ENCODE measurements at regions not wholly inside any gene's neighbourhood (a gene's known extent, or its start where the extent isn't known, plus 50 kb on each side); places are given as distances from the start of the nearest gene placed in this dataset.
A peak's percentile ranks its signal among the peaks of the same experiment; 100 is the strongest.
"Not testable (repeated sequence)": the region's sequence is repeated elsewhere in the genome, so short reads cannot be mapped to it uniquely, and the experiment has no call there.

DNA sequence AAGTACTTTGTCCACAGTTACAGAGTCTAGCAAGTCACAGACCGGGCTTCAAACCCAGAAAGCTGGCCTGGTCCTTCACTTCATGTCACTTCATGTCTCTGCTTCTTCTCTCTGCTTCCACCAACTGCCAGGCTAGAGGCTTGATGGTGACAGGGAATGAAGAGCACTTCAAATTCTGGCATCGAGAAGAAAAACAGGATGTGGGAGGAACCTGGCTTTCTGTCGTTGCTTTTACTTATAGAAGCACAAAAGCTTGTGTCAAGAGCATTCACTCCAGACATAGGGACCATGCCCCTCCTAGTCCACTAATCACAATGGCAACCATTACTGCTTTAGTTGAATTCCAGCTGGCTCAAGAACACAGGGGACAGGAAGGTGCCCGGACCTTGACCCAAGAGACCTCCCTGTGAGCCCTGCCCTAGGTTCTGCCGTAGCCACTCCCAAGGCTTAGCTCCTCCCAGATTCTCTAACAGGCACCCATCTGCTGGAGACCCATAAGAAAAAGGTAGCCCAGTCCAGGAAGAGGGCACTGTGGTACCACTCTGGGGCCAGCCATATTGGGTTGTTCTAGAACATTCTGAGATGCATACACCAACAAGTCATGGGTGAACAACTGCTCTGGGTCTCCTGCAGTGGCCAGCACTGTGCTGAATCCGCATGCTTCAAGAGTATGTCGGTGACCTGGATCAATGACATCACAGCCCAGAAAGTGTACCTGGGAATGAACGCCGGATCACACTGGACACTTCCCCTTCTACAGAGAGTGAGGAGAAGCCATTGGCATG is 181.8 kb downstream of the C16orf95 start:
- no peak for DNase-seq

DNA sequence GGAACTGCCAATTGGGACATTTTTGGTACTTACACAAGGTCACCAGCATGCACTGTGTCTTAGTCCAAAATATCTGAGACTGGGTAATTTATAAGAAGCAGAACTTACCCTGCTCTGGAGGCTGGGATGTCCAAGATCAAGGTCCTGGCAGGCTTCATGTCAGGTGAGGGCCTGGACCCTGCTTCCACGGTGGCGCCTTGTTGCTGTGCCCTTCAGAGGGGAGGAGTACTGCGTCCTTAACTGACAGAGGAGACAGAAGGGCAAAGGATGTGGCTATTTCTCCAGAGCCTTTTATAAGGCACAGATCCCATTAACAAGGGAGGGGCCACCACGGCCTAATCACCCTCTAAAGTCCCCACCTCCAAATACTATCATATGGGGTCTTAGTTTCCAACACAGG is 178.9 kb downstream of the C16orf95 start:
- no peak for DNase-seq

DNA sequence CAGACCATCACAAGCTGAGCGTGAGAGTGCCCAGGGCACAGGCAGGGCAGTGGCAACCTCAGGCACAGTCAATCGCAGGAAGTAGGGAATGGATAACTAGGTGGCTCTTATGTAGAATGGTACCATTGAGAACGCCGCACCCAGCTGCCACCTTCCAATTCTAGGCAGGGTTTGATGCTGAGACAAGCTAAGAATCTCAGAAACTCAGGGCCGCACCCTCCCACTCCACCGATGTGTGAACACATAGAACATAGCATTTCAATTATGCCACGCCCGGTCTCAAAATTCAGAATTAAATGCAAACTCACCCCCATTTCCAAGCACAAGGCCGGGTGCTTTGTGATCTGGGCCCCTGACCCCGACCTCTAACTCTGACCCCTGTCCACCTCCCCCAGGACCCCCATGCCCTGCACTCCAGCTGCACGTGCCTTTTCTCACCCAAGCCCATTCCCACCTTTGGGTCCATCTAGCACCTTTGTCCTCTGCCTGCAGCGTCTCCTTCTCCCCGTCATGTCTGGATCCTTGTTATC is 178.4 kb downstream of the C16orf95 start:
- DNase-seq = no peak

DNA sequence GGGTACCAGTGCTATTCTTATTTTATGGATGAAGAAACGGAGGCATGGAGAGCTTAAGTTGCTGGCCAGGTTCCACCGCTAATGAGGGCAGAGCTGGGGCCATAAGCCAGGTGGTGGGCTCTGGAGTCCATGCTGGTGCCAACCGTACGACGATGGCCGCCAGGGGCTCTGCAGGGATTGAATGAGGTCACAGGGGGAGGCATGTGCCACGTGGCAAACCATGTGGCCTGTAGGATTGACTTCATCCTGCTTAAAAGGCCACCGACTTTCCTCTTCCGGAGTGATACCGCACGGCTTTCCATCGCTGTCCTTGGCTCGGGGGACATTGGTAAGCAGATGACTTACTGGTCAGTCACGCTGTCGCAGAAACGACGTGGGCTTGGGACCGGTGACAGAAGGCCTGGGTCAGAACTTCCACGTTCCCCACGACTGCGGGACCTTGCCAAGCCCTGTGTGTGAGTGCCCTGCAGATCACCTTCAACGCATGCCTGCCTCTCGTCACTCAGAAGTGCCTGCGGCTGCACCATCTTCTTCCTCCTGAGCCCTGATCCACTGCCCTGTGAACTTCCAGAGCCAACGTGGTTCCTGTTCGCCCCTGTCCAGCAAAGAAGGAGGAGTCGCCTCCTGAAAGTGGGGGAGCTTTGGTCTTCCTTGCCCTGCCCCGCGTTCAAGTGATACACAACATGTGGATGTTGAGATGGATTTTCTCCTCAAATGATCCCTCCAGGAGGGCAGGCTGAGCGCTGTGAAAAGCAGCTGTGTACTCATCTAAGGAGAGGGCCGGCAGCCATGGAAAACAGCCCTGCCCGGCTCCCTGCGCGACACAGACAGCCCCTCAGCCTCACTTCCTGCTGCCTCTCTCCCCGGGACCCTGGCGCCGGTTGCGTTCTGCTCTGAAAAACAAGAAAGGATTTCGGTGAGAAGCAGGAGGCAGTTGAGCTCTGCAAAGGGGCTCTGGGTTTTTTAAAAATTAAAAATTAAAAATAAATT is 176.7 kb downstream of the C16orf95 start:
- no peak for DNase-seq

DNA sequence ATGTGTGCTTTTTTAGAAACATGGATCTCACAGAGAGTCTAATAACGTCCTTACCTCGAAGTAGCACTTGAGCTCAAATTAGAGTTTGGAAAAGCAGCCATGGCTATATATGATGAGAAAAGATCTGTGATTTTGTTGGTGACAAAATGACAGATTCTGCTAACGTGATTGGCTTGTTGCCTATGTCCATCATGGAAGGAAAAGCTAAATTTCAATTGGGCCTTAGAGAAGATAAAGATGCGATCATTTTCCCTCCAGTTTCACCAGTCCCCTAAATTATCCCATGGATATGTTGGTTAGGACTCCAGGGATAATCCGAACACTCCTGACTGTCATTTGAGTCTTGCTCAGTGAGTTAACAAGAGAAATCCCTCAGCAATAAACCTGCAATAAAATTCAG is 175.8 kb downstream of the C16orf95 start:
- DNase-seq = no peak

DNA sequence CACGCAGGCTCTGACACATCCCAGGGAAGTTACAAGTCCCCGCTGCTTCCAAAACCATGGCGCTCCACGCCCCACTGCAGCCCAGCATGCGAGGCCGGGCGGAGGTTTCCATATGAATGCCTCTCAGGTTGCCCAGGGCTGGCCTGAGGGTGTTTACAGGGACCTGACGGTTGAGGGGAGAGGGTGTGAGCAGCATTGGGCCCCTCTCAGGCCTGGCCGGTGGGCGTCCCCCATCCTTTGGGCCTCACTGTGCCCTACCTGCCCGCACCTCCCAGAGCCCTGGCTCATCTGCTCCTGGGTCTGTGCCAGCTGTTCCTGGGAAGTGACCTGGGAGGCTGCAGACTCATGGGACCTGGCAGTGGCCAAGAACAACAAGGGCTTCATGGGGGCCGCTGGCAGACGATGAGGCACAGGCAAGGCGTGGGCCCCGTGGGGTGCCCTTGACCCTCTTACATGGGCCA is 173.5 kb downstream of the C16orf95 start:
- no peak for DNase-seq

DNA sequence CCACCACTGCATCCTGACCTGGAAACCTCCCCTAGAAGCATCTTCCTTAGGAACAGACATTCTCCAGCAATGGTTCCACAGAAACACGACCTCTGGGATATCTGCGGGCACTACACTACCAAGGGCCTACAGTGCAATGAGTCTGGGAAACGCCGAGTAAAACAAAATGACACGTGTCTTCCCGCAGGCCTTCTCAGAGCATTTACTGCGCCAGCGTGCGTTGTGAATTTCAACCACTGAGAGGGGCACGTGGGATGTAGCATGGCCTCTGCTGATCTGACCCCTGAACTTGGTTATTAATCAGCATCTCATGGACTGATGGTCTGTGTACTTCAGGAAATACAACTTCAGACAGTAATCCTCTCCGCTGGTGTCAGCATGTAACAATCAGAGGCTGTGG is 173.0 kb downstream of the C16orf95 start:
- DNase-seq = no peak

DNA sequence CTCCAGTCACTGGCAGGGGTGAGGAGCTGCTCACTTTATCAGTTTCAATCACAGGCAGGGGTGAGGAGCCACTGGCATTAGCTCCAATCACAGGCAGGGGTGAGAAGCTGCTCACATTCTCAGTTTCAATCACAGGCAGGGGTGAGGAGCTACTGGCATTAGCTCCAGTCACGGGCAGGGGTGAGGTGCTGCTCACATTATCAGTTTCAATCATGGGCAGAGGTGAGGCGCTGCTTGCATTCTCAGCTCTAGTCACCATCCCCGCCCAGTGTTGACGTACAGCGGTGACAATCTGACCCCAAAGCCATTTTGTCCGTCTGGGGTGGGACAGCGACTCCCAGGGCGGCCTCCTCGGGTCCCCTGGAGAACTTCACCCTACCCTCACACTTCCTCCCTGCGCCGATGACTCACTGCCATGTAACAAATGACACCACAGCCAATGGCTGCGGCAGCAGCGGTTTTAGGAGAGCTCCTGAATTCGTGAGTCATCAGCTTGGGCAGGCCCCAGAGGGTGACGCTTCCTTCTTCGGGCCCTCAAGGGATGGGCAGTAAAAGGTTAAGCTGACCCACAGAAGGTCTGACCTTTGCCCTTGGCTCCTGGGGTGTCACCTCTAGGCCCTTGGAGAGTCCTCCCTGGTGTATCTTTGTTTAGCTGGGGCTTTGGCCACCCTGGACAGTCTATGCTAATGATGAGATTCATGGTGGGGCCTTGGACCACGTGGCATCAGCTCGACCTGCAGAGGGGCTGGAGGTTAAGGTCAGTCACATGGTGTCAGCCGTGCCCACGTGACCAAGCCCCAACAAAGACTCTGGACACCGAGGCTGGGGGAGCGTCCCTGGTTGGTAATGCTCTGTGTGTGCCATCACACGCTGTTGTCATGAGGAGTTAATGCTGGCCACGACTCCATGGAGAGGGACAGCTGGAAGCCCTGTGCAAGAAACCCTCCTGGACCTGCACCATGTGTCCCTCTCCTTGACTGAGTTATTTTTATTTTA is 171.7 kb downstream of the C16orf95 start:
- no peak for DNase-seq

DNA sequence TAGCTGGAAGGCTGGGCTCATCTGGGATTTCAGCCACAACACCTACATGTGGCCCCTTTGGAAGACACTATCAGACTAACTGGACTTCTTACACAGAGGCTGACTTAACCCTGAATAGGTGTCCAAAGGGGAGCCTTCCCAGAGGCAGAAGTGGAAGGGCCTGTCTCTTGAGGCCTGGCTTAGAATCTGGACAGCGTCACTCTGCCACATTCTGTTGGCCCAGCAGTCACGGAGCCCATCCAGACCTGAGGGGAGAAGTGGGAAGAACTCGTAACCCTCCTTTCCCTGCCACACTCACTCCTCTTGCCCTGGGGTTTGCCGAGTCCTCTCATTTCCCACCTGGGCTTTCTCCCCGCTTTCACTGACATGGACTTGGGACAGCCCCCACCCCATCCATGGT is 170.5 kb downstream of the C16orf95 start:
- no peak for DNase-seq

DNA sequence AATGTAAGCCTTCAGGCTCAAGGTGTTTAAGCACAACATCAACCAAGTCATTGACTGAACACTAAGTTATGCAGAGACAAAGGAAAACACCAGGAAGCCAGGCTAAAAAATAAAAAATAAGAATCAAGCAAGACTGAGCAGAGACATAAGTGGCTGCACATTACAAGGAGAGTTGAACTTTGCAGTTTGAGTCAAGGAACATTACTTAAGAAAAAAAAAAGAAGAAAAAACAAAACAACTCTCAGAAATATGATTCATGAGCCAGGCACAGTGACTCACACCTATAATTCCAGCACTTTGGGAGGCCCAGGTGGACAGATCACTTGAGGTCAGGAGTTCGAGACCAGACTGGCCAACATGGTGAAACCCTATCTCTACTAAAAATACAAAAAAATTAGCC is 168.1 kb downstream of the C16orf95 start:
- no peak for DNase-seq

DNA sequence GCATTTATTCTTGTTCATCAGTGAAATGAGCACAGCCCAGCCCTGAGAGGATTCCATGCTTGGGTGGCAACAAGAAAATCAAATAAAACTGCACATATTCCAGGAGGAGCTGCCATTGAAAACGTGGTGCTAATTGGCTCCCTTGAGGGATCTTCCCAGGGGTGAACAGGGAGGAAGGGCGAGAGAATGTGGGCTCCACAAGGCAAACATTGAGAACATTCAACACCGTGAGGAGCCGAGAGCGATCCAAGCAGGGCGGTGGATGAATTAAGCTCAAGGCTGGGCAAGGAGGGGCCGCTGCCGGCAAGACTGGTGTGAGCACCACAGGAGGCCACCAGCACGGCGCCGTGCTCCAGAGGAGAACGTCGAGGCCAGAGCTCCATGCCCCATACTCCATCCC is 166.9 kb downstream of the C16orf95 start:
- no peak for DNase-seq

DNA sequence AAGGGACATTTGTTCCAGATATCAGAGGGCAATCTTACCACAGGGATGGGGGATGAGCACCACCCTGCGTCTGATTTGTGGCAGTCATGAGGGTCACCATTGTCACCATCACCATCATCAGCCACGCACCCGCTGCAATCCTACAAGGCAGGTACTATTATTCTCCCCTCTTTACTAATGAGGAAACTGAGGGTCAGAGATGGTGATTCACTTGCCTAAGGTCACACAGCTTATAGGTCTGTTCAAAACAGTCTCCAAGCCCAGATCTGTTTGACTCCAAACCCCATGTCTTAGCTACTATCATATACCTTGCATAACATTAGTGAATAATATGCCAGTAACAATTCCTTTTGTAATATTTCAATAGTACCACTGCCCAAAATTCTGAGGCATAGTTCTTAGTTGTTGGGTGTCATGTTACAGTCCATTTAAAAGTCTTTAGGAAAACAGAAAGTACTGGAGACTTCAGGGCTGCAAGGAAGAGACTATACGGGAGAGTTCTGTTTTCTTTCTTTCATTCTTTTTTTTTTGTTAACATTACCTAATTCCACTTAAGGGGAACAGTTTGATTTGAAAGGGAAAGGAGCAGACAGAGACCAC is 166.4 kb downstream of the C16orf95 start:
- DNase-seq = no peak

DNA sequence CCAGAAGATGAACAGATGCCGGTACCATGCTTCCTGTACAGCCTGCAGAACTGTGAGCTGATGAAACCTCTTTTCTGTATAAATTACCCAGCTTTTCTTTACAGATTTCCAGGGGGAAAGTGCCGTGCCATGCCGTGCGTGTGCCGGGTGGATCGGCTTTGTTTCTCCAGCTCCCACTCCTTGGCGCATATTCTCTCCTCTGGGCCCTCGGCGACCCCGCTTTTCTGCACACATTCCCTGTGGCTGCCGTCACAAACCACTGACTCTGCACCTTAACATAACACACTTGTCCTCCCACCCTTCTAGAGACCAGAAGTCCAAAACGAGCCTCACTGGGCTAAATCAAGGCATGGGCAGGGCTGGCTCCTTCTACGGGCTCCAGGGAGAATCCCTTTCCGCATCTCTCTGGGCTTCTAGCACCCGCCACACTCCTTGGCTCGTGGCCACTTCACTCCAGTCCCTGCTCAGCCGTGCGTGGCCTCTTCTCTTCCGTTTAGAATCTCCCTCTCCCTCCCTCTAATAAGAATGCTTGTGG is 164.9 kb downstream of the C16orf95 start:
- DNase-seq = no peak

DNA sequence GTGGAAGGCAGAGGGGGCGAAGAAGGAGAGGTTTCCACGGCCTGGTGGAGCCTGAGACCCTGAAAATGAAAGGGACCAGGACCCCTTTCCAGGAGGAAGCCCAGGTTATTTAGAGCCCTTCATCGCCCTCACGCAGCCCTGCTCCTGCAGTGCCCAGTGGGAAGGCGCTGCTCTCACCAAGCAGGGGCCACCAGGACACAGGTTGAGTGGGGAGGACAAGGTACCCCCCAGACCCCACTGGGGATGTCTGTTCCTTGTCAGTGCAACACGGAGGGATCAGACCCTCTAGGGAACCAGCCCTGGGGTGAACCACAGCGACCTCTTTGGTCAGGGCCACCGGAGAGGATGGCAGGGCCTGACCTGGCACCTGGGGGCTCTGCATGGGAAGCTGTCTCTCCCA is 163.9 kb downstream of the C16orf95 start:
- no peak for DNase-seq

DNA sequence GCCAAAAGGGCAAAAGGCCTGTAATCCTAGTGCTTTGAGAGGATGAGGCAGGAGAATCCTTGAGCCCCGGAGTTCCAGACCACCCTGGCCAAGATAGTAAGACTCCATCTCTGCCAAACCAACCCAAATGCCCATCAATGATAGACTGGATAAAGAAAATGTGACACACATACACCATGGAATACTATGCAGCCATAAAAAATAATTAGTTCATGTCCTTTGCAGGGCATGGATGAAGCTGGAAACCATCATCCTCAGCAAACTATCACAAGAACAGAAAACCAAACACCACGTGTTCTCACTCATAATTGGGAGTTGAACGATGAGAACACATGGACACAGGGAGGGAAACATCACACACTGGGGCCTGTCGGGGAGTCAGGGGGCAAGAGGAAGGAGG is 161.9 kb downstream of the C16orf95 start:
- not testable (repeated sequence) for DNase-seq

DNA sequence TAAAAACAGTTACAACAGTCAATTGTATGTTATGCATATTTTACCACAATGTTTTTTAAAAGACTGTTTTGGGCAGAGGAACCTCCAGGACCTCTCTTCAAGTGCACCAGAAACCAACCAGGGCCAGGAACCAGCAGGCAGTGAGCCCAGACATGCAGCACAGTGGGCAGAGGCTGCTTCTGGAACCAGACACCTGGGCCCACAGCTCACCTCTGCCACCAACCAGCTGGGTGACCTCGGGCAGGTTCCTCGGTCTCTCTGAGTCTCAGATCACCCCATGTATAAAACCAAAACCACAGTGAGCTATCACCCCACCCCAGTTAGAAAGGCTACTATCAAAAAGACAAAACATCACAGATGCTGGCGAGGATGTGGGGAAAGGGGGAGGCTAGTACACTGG is 161.0 kb downstream of the C16orf95 start:
- no peak for DNase-seq

DNA sequence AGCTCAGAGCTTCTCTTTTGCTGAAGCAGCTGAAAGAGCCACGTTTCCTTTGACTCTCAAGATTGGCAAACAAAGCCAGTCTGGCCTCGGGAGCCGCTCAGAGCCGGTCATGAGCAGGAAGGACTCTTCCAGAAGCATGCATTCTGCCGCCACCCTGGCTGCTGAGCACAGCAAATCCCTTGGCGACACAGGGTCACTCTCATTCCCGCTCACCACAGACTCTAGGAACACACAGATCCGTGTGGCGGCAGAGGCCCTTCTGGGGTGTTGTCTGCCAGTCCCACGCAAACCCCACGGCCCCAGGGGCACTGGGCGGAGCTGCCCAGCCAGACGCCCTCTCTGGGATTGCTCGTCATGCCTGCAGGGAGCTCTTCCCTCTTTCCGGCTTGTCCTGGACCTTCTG is 157.0 kb downstream of the C16orf95 start:
- peak; percentile 19 for DNase-seq

DNA sequence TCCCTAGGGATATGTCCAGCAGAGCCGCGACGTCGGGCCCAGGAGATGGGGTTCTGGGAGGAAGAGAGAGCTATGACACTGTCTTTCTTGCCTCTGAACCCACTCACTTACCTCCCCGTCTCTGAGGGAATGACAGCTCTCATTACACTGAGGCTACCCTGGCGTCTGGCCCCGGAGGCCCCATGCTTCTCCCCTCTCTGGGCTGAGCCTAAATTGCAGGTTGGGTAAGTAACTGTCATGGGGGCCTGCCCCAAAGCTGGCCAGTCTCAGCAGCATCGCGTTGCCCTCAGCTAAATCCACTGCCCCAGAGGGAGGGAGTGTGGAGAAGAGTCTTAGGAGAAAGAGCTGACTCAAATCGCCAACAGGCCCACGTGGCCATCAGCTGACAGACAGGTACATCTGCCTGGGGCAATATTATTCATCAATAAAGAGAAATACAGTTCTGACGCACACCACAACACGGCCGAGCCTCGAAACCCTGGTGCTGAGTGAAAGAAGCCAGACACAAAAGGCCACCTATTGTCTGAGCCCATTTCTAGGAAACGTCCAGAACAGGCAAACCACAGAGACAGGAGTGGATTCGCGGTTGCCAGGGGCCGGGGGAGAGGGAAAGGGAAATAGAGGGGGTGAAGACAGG is 156.4 kb downstream of the C16orf95 start:
- no peak for DNase-seq

DNA sequence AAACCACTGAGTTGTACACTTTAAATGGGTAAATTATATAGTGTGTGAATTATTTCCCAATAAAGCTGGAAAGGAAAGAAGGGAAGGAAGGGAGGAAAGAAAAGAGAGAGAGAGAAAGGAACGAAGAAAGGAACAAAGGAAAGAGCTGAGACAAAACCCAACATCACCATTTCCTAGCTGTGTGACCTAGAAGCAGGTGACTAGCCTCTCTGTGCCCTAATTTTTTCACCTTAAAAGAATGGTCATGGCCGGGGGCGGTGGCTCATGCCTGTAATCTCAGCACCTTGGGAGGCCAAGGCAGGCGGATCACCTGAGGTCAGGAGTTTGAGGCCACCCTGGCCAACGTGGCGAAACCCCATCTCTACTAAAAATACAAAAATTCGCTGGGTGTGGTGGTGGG is 155.8 kb downstream of the C16orf95 start:
- DNase-seq = not testable (repeated sequence)

DNA sequence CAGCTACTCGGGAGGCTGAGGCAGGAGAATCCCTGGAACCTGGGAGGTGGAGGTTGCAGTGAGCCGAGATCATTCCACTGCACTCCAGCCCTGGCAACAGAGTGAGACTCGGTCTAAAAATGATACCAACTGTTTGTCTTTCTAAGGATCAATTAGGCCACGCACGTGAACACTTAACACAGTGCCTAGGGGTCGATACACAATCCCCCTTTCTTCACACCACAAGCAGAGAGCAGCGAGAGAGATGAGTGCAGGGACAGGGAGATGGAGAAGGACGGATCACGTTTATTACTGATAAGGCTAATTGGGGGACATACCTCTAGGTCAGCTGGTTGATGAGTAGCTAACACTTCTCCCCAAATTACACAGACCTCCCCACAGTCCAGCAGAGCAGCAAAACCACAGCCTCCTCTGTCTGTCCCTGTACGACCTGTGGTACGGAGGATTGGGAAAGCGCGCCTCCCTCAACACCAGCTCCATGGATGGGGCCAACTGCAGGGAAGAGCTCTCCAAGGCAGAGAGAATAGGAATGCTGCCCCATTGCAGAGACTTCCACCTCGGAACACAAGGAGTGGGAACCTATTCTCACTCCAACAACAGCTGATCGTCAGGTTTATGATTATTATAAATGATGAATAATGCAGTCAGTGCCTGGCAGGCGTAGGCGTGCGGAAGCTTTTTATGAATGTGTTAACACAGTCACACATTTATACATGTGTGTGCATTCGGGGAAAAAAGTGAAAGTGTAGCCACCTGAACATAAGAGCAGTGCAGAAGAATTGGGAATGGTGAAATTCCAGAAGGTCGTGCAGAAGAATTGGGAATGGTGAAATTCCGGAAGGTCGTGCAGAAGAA is 155.1 kb downstream of the C16orf95 start:
- DNase-seq = no peak
